HFFc6 (cell line): ENCODE measurements at regions not wholly inside any gene's neighbourhood (a gene's known extent, or its start where the extent isn't known, plus 50 kb on each side); places are given as distances from the start of the nearest gene placed in this dataset.

Source experiments
- DNase-seq: peaks from one replicate; pipeline ENCODE4 v3.0.0-alpha.2; 2018
- H3K27ac Mint-ChIP-seq: 2 replicates; pipeline ENCODE4 v1.8.0; 2020; ENCODE audit warnings: mild to moderate bottlenecking, mixed read lengths
- H3K27me3 Mint-ChIP-seq: 2 replicates; pipeline ENCODE4 v1.8.0; 2021; ENCODE audit warnings: mild to moderate bottlenecking, moderate library complexity, mixed read lengths; ENCODE audit not compliant: insufficient read depth
- H3K36me3 Mint-ChIP-seq: 2 replicates; pipeline ENCODE4 v1.8.0; 2021; ENCODE audit warnings: low read depth, mixed read lengths
- H3K4me1 Mint-ChIP-seq: 2 replicates; pipeline ENCODE4 v1.8.0; 2020; ENCODE audit warnings: low read depth, mixed read lengths
- H3K4me3 Mint-ChIP-seq: 2 replicates; pipeline ENCODE4 v1.8.0; 2020; ENCODE audit warnings: mild to moderate bottlenecking, moderate library complexity, mixed read lengths
- H3K9me3 Mint-ChIP-seq: 2 replicates; pipeline ENCODE4 v1.8.0; 2020; ENCODE audit warnings: mild to moderate bottlenecking, mixed read lengths
- CTCF ChIP-seq: fragments of 200-600 bp; sonication (generic); IDR thresholded peaks from 2 replicates; pipeline ENCODE4 v1.5.0; 2021; ENCODE audit warnings: antibody characterized with exemption, mild to moderate bottlenecking

- H3K4me1 Mint-ChIP-seq, result peaks cover 43% of the 10 kb centered on the region
- TF ChIP-seq CTCF, result no peak
- H3K27ac Mint-ChIP-seq, result no peak overlapping the region
- DNase-seq, result no peak
- no peaks in the 10 kb centered on the region for H3K27me3 Mint-ChIP-seq
- H3K36me3 Mint-ChIP-seq, result peaks cover 3% of the 10 kb centered on the region
- peaks cover 11% of the 10 kb centered on the region for H3K9me3 Mint-ChIP-seq
- H3K4me3 Mint-ChIP-seq, result peak overlapping the region; percentile 57; the same call in 1 of the 2 replicates
Measured at GRCh38 chr18:2392446-2392845, 178.9 kb downstream of the METTL4 start.

DNA sequence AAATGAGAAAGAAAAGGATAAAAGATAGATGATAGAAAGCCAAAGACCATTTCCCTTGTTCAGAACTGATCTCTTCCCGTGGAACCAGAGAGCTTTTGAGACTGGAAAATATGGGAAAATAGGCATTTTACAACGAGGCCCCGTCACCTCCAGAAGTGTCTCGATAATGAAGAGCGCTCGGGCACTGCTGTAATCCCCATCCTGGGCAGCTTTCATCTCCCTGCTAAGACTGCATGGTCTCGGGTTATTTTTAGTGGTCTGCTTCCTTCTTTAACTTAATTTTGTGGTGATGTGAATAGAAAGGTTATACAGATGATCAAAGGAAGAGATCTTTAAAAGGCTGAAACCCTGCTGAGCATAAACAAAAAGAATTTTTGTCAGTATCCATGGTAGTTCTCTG lies 176.6 kb downstream of the METTL4 start:
- Mint-ChIP-seq H3K4me3 (peak overlapping the region; percentile 59), H3K27me3 (no peaks in the 10 kb centered on the region), H3K4me1 (peaks cover 49% of the 10 kb centered on the region), H3K9me3 (no peaks in the 10 kb centered on the region), H3K27ac (no peak overlapping the region), H3K36me3 (peaks cover 3% of the 10 kb centered on the region; the same call in 1 of the 2 replicates)
- DNase-seq, result no peak
- TF ChIP-seq CTCF, result no peak

GRCh38 chr18:2395427-2396161 lies 175.7 kb downstream of the METTL4 start:
- peaks cover 56% of the 10 kb centered on the region for H3K4me1 Mint-ChIP-seq
- H3K27ac Mint-ChIP-seq, result no peak overlapping the region
- H3K9me3 Mint-ChIP-seq, result peaks cover under 1% of the 10 kb centered on the region; the same call in 1 of the 2 replicates
- no peak for DNase-seq
- H3K27me3 Mint-ChIP-seq, result no peaks in the 10 kb centered on the region
- peaks cover 5% of the 10 kb centered on the region; the same call in 1 of the 2 replicates for H3K36me3 Mint-ChIP-seq
- no peak overlapping the region for H3K4me3 Mint-ChIP-seq
- TF ChIP-seq CTCF, result no peak

GRCh38 chr18:2396162-2396505 lies 175.2 kb downstream of the METTL4 start:
- H3K9me3 Mint-ChIP-seq, result peaks cover 6% of the 10 kb centered on the region; the same call in 1 of the 2 replicates

GRCh38 chr18:2400701-2401196 lies 170.6 kb downstream of the METTL4 start:
- no peak overlapping the region for H3K4me3 Mint-ChIP-seq
- H3K4me1 Mint-ChIP-seq, result peaks cover 65% of the 10 kb centered on the region
- H3K27ac Mint-ChIP-seq, result no peak overlapping the region; the same call in 1 of the 2 replicates
- H3K27me3 Mint-ChIP-seq, result no peaks in the 10 kb centered on the region
- H3K36me3 Mint-ChIP-seq, result peaks cover 9% of the 10 kb centered on the region; the same call in 1 of the 2 replicates
- no peak for DNase-seq
- TF ChIP-seq CTCF, result no peak
- peaks cover 7% of the 10 kb centered on the region; the same call in 1 of the 2 replicates for H3K9me3 Mint-ChIP-seq

More at GRCh38 chr18:2396162-2396505, 175.2 kb downstream of the METTL4 start:
- no peak overlapping the region for H3K27ac Mint-ChIP-seq
- H3K4me3 Mint-ChIP-seq, result no peak overlapping the region
- no peak for TF ChIP-seq CTCF
- DNase-seq, result no peak
- peaks cover 9% of the 10 kb centered on the region; the same call in 1 of the 2 replicates for H3K36me3 Mint-ChIP-seq
- peaks cover 62% of the 10 kb centered on the region for H3K4me1 Mint-ChIP-seq
- H3K27me3 Mint-ChIP-seq, result no peaks in the 10 kb centered on the region
